ENCODE measurements at regions not wholly inside any gene's neighbourhood (a gene's known extent, or its start where the extent isn't known, plus 50 kb on each side); places are given as distances from the start of the nearest gene placed in this dataset.
"Not testable (repeated sequence)": the region's sequence is repeated elsewhere in the genome, so short reads cannot be mapped to it uniquely, and the experiment has no call there.

GRCh38 chr4:186363038-186363437 is 97.0 kb downstream of the F11 start:
- not testable (repeated sequence) for TF ChIP-seq EZH2 (IDR thresholded peaks at IDR 0.05; ENCODE audit: insufficient read depth, poor library complexity, severe bottlenecking); EZH2phosphoT487 (IDR thresholded peaks at IDR 0.05; ENCODE audit: insufficient read depth, low read depth)
